GM18505 (cell line): ENCODE measurements at regions not wholly inside any gene's neighbourhood (a gene's known extent, or its start where the extent isn't known, plus 50 kb on each side); places are given as distances from the start of the nearest gene placed in this dataset.
"Not testable (repeated sequence)": the region's sequence is repeated elsewhere in the genome, so short reads cannot be mapped to it uniquely, and the experiment has no call there.

ENCODE experiments used
- ATAC-seq: cut with Tn5 transposase; IDR thresholded peaks from one replicate; pipeline ENCODE4 v1.9.1; 2021; ENCODE audit not compliant: unreplicated experiment
- POLR2A ChIP-seq: IDR thresholded peaks from 4 replicates; pipeline ENCODE4 v1.6.1; 2011; ENCODE audit warnings: borderline replicate concordance; ENCODE audit not compliant: insufficient read depth, insufficient read length; ENCODE audit errors: extremely low read depth

DNA sequence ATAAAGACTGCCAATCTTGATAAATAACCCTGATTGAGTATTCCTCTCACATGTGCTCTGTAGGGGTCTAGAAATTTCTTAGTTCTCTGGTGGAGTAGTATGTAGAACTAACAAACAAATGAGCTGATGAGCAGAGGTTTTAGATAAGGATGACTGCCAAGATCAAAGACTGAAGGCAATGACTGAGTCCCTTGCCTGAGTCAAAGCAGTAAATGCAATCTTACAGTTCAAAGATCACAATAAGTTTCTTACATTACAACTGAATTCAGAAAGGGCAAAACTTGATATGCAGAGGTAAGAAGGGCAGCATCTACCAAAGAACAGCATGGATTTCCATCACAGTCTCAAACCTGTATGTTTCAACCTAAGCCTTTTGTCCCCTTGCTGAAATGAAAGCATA is 172.2 kb upstream of the POU1F1 start:
- no peak for TF ChIP-seq POLR2A
- ATAC-seq = no peak

DNA sequence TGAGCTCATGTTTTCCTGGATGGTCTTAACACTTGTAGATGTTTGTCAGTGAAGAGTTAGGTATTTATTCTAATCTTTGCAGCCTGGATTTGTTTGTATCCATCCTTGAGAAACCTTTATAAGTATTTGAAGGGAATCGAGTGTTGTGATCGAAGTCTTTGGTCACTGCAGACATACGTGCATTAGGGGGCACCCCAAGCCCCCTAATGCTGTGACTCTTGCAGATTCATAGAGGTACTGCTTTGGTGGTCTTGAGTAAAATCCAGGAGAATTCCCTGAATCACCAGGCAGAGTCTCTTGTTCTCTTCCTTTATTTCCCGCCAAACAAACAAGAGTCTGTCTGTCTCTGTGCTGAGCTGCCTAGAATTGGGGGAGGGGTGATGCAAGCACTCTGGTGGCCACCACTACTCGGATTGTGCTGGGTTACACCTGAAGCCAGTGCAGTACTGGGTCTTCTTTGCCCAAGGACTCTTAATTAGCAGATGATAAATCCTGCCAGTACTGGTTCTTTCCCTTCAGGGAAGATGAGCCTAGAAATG is 170.5 kb upstream of the POU1F1 start:
- no peak for TF ChIP-seq POLR2A
- ATAC-seq = no peak

DNA sequence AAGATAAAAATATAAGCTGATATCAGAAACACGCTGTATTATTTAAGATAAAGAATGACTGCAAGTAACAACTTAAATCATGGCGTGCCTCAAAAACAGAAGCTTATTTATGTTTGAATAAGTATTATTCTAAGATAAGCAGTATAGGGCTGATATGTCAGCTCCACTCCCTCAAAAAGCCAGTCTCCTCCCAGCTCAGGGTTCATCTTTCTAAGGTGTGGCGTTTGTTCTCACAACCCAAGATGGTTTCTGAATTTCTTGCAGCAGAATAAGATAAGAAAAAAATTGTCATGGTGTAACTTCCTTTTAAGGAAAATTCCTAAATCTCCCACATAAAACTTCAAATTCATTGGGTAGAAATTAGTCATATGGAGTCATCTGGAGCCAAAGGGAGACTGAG is 166.1 kb upstream of the POU1F1 start:
- ATAC-seq = no peak
- no peak for TF ChIP-seq POLR2A

DNA sequence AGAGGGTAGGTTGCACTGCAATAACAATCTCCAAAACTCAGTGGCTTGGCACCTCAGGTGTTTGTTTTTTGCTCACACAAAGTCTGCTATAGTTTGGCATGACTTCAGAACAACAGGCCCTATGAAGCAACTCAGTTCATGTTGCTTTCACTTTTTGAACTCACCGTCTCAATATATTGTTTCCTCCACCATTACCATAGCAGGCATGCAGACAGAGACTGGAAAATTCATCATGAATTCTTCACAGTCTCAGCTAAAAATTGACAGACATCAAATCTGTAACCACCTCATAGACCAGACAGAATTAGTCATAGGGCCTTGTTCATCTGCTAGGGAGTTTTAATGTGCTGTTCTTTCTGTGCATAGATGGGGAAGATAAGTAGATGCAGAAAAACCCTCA is 161.4 kb upstream of the POU1F1 start:
- no peak for TF ChIP-seq POLR2A
- no peak for ATAC-seq

DNA sequence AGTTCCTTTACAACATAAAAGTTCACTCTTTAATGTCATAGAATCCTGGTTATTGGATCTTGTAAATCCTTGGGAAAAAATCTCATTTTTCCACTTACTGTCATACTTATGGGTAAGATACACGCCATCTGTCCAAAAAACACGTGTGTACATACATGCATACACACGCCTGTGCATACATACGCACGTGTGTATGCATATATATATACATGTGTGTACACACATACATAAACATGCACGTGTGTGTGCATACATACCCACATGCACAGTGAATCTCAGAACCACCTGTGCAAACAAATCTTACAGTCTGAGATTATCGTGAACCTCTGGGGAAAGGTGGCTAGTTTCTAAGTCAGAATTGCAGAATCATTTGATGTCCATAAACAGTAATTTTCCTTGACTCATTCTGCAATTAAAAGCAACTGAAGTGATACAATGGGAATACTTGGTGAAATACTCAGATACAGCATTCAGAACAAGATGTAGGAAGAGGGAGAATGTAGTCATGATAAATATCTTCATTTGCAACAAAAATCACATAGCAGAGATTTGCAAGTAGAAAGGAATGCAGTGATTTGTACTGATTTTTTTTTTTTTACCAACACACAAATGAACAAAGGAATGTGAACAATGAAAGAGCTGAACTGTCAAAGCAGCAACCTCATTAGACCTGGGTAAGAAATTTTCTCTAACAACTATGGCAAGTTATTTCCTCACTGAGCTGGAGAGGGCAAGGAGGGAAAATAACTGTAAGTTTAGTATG is 160.6 kb upstream of the POU1F1 start:
- TF ChIP-seq POLR2A = no peak
- ATAC-seq = no peak

DNA sequence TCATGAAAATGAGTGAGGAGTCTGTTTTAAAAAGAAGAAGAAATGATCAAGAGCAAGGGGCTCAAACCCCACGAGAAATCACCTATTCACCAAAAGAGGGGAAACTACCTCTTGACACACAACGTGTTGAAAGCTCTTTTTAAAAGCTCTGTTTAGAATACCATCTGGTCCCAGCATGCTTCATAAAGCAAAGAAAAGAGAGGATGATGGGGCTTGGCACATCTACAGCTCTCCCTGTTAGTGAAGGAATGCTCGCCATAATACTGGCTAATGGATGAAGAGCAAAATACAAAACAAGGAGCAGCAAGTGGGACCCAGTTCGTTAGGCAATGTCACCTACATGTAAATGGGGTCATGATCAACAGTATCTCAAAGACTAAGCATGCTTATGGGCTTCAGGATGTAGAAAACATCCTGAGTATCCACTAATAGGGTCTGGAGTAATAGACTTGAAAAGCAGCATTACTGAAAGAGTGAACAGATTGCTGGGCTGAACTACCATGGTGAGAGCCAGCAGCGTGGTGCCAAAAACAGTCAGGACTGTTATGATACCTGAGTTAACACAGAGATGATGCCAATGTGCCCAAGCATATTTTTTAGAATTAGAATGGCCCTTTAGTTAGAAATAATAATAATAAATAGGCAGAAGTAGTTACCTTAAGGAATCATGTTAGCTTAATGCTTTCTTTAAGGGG is 159.7 kb upstream of the POU1F1 start:
- ATAC-seq = no peak
- TF ChIP-seq POLR2A = no peak

DNA sequence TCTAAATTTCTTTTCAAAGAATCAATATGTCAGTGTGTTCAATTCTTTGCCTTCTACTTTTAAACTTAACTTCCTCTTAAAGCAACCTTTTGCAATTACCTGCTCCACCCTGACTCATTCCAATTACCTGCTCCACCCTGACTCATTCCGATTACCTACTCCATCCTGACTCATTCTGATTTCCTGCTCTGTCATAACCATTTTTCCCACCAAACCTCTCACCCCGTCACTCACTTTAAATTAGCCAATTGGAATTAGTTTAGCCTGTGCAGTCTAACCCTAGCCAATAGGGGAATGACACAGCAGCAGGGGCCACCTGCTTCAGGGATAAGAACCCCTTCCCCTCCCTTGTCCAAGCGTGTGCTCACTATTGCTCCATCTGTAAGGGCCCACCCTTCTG is 157.1 kb upstream of the POU1F1 start:
- ATAC-seq = not testable (repeated sequence)

DNA sequence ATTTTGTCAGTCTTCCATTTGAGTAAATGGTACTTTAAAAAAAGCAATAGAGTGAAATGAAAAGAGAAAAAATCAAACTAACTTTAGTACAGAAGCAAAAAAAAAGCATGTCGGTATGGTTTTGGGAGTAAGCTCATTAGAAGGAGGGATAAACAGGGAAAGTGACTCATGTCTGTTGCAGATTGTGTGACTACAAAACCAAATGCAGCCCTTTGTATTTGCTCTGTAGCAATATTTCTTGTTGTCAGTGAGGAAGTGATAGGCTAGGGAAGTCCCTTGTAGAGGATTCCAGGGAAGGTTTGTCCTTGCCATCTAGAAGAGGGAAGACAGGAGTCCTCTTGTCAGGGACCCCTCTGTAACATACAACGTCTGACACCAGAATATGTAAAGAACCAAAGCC is 150.5 kb upstream of the POU1F1 start:
- TF ChIP-seq POLR2A = no peak
- no peak for ATAC-seq

DNA sequence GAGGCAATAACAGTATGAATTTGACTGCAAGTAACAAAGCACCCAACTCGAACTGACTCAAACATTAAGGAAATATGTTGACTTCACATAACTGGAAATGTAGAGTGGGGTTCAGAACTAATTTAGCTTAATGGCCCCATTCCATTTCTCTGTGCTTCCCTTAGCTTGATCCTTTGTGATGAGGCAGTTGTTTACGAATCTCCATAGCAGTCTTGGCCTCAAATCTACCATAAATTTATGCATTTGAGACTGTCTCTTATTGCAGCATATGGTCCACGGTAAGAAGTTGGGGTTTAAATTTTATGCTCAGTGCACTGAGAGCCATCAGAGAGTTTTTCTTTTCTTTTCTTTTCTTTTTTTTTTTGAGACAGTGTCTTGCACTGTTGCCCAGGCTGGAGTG is 148.7 kb upstream of the POU1F1 start:
- TF ChIP-seq POLR2A = no peak
- ATAC-seq = no peak

DNA sequence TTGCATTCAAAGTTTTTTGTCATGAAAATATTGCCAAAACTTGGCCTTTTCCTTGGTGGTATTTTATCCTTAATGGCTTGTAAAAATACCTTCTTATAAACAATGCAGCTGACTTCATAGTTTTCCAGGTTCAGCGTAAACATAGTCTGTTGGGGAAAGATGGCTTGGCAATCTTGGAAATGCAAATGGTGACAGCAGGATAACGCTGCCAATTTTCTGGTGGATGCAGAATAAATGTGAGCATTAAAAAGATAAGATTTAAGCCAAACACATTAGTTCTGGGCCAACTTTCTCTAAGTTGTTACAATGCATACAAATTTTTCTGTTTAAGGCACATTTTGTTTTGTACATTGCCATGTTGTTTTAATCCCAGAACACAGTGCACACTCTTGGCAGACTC is 147.0 kb upstream of the POU1F1 start:
- no peak for ATAC-seq

DNA sequence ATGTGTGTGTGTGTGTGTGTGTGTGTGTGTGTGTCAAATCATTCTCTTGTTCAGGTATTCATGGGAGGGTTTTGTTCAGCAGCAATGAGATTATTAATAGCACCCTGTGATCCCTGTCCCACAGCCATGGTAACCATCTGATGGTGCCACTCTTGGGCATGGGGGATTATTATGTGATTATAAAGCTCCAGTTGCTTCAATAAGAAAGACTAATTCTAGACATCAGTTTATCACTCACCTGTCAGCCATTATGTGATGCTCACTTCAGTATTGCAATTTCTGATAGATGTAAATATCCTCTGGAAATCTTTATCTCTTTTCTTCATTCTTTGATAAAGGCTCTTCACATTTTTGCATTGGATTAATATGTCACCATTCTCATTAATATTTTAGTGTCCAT is 145.9 kb upstream of the POU1F1 start:
- no peak for ATAC-seq
- TF ChIP-seq POLR2A = no peak

More for the DNA sequence above, 147.0 kb upstream of the POU1F1 start:
- no peak for TF ChIP-seq POLR2A

DNA sequence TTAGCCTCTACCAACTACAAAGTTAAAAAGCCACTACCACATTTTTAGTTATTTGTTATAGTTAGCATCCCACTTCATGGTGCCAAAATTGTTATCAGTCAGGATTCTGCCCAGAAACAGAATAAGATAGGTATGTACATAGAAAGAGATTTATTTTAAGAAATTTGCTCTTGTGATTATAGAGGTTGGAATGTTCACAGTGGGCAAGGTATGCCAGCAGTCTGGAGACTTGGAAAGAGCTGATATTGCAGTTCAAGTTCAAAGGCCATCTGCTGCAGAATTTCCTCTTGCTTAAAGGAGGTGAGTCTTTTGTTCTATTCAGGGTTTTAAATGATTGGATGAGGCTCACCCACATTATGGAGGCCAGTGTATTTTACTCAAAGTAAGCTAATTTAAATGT is 143.8 kb upstream of the POU1F1 start:
- no peak for TF ChIP-seq POLR2A
- no peak for ATAC-seq

DNA sequence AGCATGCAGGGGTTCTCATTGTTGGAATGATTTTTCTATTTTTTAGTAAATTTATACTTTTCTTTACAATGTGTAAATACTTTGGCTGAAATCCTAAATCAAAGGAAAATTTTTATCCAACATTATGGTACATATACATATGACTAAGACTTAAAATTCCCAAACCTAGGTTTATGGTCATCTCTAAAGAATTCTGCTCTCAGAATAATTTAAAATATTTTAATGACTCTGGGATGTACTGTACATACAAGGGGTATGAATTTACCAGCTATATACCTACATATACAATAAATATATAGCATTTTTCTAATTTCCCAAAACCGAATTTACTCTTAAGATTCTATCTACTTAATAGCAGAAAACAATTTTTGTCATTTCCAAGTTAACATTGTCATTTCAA is 137.9 kb upstream of the POU1F1 start:
- no peak for ATAC-seq
- no peak for TF ChIP-seq POLR2A

DNA sequence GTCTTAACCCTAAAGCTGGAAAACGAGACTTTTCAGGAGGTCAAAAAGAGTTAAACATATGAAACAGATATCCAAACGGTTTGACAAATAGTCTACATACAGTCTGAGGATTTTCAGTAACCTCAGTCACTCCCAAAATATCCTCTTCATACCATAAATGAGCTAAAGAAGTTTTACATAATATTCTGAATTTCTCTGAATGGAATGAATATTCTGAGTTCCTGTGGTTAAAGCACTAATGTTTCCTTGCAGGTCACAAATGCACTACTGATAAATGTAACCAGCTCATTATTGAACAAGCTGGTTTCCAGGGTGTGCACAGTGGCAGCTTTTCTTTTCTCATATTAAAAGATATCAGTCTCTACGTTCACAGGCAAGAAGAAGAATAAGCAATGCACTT is 137.4 kb upstream of the POU1F1 start:
- no peak for ATAC-seq
- no peak for TF ChIP-seq POLR2A

DNA sequence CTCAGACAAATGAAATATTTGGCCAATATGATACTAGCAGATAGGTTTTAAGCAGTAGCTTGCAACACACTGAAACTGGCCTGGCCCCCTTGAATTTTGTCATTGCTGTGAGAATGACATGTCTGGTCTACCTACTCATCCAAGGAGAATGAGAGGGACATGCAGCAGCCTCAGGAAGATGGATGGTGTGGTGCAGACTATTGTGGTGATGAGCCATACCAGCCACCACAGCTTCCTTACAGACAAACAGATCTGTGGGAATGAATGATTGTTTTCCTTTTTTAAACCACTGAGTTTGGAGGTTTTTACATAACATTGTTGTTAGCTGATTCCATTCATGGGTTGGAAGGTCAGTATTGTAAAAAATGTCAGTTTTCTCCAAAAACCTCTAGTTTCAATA is 133.7 kb upstream of the POU1F1 start:
- no peak for TF ChIP-seq POLR2A
- no peak for ATAC-seq

DNA sequence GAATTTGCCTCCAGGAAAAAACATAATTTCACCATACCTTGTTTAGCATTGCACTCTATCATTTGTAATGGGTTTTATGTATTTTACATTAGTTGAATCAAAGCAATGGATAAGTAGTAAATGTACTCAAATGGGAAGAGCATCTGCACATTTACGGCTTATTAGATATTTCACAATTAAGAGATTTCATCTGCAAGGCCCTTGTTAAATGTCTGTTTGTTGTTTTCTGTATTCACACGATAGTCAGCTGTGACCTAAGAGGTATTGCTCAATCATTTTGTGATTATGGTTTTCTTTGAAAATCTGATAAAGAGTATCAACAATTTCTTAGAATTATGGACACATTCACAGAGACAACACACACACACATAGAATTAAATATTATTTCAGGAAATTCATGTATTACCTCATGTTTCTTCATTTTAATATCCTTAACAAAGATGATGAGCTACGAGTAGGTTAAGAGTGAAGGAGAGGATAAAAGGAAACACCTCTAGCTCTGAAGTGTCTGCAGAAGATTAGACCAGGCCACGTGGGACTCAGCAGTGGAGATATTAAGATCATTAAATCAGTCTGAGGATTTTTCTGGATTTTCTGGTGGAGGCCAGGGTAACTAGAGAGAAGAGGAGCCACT is 121.9 kb upstream of the POU1F1 start:
- no peak for ATAC-seq
- TF ChIP-seq POLR2A = no peak
